HG02763 (cell line): ENCODE measurements at regions not wholly inside any gene's neighbourhood (a gene's known extent, or its start where the extent isn't known, plus 50 kb on each side); places are given as distances from the start of the nearest gene placed in this dataset.

ENCODE experiments used
- ATAC-seq: cut with Tn5 transposase; IDR thresholded peaks from one replicate; pipeline ENCODE4 v1.9.1; 2021; ENCODE audit warnings: mild to moderate bottlenecking, moderate library complexity; ENCODE audit not compliant: unreplicated experiment

DNA sequence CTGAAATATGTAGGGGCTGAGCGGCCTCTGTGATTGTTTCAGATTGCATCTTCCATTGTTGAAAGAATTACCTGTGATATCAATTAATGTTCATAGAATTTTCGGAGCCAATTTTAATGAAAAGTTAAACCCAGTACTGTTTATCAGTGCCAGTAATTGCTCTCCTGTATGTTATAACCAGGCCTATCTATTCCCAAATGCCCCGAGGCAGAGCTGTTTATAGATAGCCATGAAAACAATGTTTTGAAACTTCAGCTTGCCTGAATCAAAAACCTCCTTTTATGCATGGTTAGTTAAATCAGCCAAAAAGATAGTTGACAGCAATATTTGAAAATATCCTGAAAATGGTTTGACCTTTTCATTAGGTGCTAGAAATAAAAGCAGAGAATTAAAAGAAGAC lies 50.1 kb upstream of the HDAC9 start:
- ATAC-seq: no peak
